ENCODE measurements at regions not wholly inside any gene's neighbourhood (a gene's known extent, or its start where the extent isn't known, plus 50 kb on each side); places are given as distances from the start of the nearest gene placed in this dataset.

DNA sequence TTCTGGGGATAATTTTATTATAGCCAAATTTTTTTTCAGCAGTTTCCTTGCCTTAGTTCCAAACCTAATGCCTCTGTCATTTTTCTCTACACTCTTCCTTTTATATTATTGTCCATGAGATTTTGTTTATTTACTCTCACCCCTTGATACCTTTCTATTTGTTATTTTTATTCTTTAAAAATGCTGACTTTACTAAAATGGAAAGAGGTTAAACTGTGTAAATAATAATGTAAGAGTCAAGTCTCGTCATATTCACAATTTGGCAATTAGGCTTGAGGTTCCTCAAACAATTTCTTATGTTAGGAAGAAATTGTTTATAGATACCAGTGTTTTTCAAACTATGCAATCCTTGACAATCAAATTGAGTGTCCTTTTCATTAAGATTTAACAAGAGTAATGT, 428.6 kb upstream of the CDH9 start:
- Histone ChIP-seq H3K27ac (no peak overlapping the region), H3K4me1 (peaks cover 8% of the 10 kb centered on the region), H3F3A (ENCODE audit: low read depth) (no peaks in the 10 kb centered on the region), H3K79me2 (ENCODE audit: low read depth) (peaks cover 6% of the 10 kb centered on the region), H3K4me2 (no peak overlapping the region), H3K9ac (no peak overlapping the region), H4K20me1 (ENCODE audit: low read depth) (no peaks in the 10 kb centered on the region), H2AFZ (replicated peaks) (no peak overlapping the region), H3K27me3 (no peaks in the 10 kb centered on the region), H3K9me3 (ENCODE audit: low read depth) (no peaks in the 10 kb centered on the region), H3K36me3 (no peaks in the 10 kb centered on the region), H3K4me3 (no peak overlapping the region)
- no peak for DNase-seq (ENCODE audit: low spot score)
- Mint-ChIP-seq H3K4me3 (no peak overlapping the region), H3K27ac (no peak overlapping the region), H3K4me1 (no peaks in the 10 kb centered on the region), H3K36me3 (no peaks in the 10 kb centered on the region), H3K9me3 (no peaks in the 10 kb centered on the region), H3K27me3 (ENCODE audit: insufficient read depth, low read depth) (no peaks in the 10 kb centered on the region)
- no peak for TF ChIP-seq EZH2phosphoT487 (IDR thresholded peaks at IDR 0.05)
- TF ChIP-seq, protein P1, sequence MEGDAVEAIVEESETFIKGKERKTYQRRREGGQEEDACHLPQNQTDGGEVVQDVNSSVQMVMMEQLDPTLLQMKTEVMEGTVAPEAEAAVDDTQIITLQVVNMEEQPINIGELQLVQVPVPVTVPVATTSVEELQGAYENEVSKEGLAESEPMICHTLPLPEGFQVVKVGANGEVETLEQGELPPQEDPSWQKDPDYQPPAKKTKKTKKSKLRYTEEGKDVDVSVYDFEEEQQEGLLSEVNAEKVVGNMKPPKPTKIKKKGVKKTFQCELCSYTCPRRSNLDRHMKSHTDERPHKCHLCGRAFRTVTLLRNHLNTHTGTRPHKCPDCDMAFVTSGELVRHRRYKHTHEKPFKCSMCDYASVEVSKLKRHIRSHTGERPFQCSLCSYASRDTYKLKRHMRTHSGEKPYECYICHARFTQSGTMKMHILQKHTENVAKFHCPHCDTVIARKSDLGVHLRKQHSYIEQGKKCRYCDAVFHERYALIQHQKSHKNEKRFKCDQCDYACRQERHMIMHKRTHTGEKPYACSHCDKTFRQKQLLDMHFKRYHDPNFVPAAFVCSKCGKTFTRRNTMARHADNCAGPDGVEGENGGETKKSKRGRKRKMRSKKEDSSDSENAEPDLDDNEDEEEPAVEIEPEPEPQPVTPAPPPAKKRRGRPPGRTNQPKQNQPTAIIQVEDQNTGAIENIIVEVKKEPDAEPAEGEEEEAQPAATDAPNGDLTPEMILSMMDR (IDR thresholded peaks at IDR 0.05) = no peak
- no peak for TF ChIP-seq EZH2 (IDR thresholded peaks at IDR 0.05)

- Histone ChIP-seq H2AFZ (replicated peaks) (no peak overlapping the region), H3K36me3 (no peaks in the 10 kb centered on the region), H3K9me3 (ENCODE audit: low read depth) (no peaks in the 10 kb centered on the region), H3K79me2 (ENCODE audit: low read depth) (no peaks in the 10 kb centered on the region), H3F3A (ENCODE audit: low read depth) (no peaks in the 10 kb centered on the region), H3K4me3 (no peak overlapping the region), H3K9ac (no peak overlapping the region), H3K4me2 (no peak overlapping the region), H3K4me1 (no peaks in the 10 kb centered on the region), H3K27me3 (no peaks in the 10 kb centered on the region), H3K27ac (no peak overlapping the region), H4K20me1 (ENCODE audit: low read depth) (no peaks in the 10 kb centered on the region)
- H3K4me3 Mint-ChIP-seq = no peak overlapping the region
- H3K27ac Mint-ChIP-seq = no peak overlapping the region
- no peak for DNase-seq (ENCODE audit: low spot score)
- no peaks in the 10 kb centered on the region for H3K36me3 Mint-ChIP-seq
- no peaks in the 10 kb centered on the region for H3K4me1 Mint-ChIP-seq
- TF ChIP-seq, protein P1 (IDR thresholded peaks at IDR 0.05) = no peak
- TF ChIP-seq EZH2phosphoT487 (IDR thresholded peaks at IDR 0.05) (no peak), EZH2 (IDR thresholded peaks at IDR 0.05) (no peak)
- H3K27me3 Mint-ChIP-seq (ENCODE audit: insufficient read depth, low read depth) = no peaks in the 10 kb centered on the region
- no peaks in the 10 kb centered on the region for H3K9me3 Mint-ChIP-seq
Observed at GRCh38 chr5:27465140-27465539, 426.8 kb upstream of the CDH9 start.

DNA sequence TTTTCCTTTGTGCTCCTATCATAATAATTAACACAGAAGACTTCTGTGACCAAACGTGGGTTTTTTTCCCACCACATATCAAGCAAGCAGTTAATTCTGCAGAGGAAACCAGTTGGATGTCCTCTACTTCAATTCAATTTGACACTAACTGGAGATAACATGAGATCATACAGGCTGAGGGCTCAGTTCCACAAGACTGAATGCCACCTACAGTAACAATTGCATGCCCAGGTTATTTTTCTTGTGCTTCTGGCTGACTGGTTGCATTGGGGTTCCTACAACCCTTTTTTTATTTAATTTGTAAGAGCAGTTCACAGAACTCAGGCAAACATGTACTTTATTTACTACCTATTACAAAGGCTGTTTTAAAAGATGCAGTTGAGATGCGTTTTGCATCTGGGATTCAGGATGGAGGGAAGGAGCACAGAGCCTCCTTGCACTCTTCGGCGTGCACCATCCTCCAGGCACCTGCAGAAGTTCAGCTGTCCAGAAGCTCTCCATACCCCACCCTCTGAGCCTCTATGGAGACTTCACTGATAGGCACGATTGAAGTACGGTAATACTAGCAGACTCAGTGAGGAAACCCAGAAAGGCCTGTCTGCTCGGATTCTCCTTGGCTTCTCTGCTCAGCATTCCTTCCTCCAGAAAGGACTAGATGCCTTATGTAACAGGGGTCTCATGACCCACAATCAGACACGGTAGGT, 425.2 kb upstream of the CDH9 start:
- no peaks in the 10 kb centered on the region for H3K9me3 Mint-ChIP-seq
- no peak overlapping the region for H3K27ac Mint-ChIP-seq
- no peaks in the 10 kb centered on the region for H3K27me3 ChIP-seq

More for the DNA sequence above, 425.2 kb upstream of the CDH9 start:
- no peak overlapping the region for H3K27ac ChIP-seq
- H3F3A ChIP-seq (ENCODE audit: low read depth) = no peaks in the 10 kb centered on the region
- no peaks in the 10 kb centered on the region for H3K79me2 ChIP-seq (ENCODE audit: low read depth)
- H3K36me3 ChIP-seq = no peaks in the 10 kb centered on the region
- no peak overlapping the region for H3K9ac ChIP-seq
- Mint-ChIP-seq H3K27me3 (ENCODE audit: insufficient read depth, low read depth) (no peaks in the 10 kb centered on the region), H3K4me3 (no peak overlapping the region), H3K4me1 (peaks cover under 1% of the 10 kb centered on the region), H3K36me3 (no peaks in the 10 kb centered on the region)
- no peak overlapping the region for H3K4me2 ChIP-seq
- TF ChIP-seq EZH2phosphoT487 (IDR thresholded peaks at IDR 0.05) (no peak), EZH2 (IDR thresholded peaks at IDR 0.05) (no peak)
- TF ChIP-seq, protein P1 (IDR thresholded peaks at IDR 0.05) = no peak
- DNase-seq (ENCODE audit: low spot score) = no peak
- no peak overlapping the region for H3K4me3 ChIP-seq
- H3K9me3 ChIP-seq (ENCODE audit: low read depth) = no peaks in the 10 kb centered on the region
- no peaks in the 10 kb centered on the region for H3K4me1 ChIP-seq
- no peaks in the 10 kb centered on the region for H4K20me1 ChIP-seq (ENCODE audit: low read depth)
- no peak overlapping the region for H2AFZ ChIP-seq (replicated peaks)
